ENCODE measurements at regions not wholly inside any gene's neighbourhood (a gene's known extent, or its start where the extent isn't known, plus 50 kb on each side); places are given as distances from the start of the nearest gene placed in this dataset.

DNA sequence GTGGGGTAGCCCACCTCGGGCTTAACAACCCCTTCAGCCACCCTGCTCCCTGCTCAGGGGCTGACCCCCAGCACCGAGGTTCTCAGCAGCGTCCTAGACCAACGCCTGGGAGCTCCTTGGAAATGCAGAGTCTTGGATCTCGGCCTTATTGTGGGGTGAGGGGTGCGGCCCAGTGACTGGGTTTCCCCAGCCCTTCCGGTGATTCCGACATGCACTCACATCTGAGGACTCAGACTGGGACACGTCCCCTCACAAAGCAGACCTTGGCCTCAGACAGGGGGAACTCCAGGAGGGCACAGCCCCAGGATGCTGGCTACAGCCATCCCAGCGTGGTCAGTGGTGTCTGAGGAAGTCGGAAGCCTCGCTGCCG, 117.7 kb downstream of the RFLNA start:
- H3K9me3 ChIP-seq: no peaks in the 10 kb centered on the region
- peaks cover 12% of the 10 kb centered on the region for H3K36me3 ChIP-seq
- DNase-seq (ENCODE audit: low spot score): peak; percentile 86
- peak overlapping the region; percentile 78 to 80 for H3K27ac ChIP-seq
- TF ChIP-seq, protein P1, sequence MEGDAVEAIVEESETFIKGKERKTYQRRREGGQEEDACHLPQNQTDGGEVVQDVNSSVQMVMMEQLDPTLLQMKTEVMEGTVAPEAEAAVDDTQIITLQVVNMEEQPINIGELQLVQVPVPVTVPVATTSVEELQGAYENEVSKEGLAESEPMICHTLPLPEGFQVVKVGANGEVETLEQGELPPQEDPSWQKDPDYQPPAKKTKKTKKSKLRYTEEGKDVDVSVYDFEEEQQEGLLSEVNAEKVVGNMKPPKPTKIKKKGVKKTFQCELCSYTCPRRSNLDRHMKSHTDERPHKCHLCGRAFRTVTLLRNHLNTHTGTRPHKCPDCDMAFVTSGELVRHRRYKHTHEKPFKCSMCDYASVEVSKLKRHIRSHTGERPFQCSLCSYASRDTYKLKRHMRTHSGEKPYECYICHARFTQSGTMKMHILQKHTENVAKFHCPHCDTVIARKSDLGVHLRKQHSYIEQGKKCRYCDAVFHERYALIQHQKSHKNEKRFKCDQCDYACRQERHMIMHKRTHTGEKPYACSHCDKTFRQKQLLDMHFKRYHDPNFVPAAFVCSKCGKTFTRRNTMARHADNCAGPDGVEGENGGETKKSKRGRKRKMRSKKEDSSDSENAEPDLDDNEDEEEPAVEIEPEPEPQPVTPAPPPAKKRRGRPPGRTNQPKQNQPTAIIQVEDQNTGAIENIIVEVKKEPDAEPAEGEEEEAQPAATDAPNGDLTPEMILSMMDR (IDR thresholded peaks at IDR 0.05): no peak
- H3K4me3 ChIP-seq: no peak overlapping the region
- H3K4me1 ChIP-seq: peaks cover 0 to 59% of the 10 kb centered on the region in 2 donors
- H3K27me3 ChIP-seq: no peaks in the 10 kb centered on the region

- H3K9me3 ChIP-seq: no peaks in the 10 kb centered on the region
- H3K4me3 ChIP-seq: no peak overlapping the region
- peaks cover 12% of the 10 kb centered on the region for H3K36me3 ChIP-seq
- H3K4me1 ChIP-seq: peaks cover 0 to 59% of the 10 kb centered on the region in 2 donors
- TF ChIP-seq, protein P1 (IDR thresholded peaks at IDR 0.05): no peak
- no peak for DNase-seq (ENCODE audit: low spot score)
- H3K27me3 ChIP-seq: no peaks in the 10 kb centered on the region
- peak overlapping the region; percentile 78 to 80 for H3K27ac ChIP-seq
Measured at GRCh38 chr12:124411953-124412645, 117.2 kb downstream of the RFLNA start.

DNA sequence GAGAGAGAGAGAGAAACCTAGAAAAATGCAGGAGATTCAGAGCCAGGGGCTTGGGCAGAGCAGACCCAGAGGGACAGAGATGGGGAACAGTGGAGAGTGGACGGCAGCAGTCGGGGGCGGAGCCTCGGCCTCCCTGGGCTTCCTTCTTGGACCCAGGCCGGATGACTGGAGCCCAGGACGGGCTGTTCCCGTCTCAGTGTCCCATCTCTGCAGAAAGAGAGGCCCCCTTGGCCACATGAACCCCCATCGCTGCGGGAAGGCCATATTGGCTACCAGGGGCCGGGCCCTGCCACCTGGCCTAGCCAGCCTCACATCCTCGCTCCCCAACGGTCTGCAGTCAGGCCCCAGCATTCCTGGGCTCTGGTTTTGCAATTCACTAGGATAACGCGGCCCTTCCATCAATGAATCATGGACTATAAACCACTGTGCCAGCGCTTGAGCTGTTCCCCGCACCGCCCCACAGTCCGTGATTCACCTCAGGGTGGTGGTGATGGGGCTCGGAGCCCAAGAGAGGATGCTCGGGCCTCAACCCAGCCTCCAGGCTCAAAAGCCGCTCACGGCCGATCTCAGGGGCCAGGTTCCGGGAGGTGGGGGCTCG, 116.5 kb downstream of the RFLNA start:
- H3K27ac ChIP-seq: peak overlapping the region; percentile 78 to 80
- H3K9me3 ChIP-seq: no peaks in the 10 kb centered on the region
- no peaks in the 10 kb centered on the region for H3K27me3 ChIP-seq
- DNase-seq (ENCODE audit: low spot score): peak; percentile 92
- H3K4me1 ChIP-seq: peaks cover 0 to 59% of the 10 kb centered on the region in 2 donors
- H3K36me3 ChIP-seq: peaks cover 15% of the 10 kb centered on the region
- TF ChIP-seq, protein P1 (IDR thresholded peaks at IDR 0.05): no peak
- H3K4me3 ChIP-seq: no peak overlapping the region

DNA sequence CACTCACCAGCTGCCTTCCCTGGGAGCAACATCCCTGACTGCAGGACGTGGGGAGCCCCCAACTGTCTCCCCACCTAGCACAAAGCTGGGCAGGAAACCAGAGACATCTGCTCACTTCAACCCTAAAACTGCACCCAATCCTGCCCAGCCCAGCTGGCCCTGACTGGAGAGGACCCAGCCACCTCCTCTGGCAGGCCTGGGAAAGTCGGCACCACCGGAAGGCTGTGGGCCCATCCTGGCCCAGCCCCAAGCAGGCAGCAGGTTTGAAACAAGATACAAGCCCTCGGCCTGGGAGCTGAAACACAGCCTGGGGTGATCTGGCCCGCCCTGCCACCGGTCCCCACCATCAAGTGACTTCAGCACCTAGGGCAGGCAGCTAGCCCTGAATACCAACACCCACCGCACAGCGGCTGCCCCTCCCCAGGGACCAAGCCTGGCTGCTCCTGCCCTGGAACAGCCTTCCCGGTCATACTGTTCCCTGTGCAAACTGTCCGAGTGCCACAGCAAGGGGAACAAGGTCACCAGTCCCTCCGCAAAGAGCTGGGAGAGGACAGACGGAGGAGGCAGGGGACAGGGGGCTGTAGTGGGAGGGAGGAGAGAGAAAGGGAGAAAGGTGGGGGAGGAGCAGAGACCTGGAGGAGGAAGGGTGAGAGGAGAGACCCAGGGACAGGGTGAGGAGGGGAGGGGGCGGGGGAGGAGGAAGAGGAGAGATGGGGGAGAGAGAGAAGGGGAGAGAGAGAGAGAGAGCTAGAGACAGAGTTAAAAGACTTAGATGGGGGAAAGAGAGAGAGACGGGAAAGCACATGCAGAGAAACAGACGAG, 115.7 kb downstream of the RFLNA start:
- Histone ChIP-seq H3K4me1 (peaks cover 0 to 59% of the 10 kb centered on the region in 2 donors), H3K27ac (peak overlapping the region; percentile 78 to 80), H3K9me3 (no peaks in the 10 kb centered on the region), H3K4me3 (no peak overlapping the region), H3K36me3 (peaks cover 15% of the 10 kb centered on the region), H3K27me3 (no peaks in the 10 kb centered on the region)
- TF ChIP-seq, protein P1 (IDR thresholded peaks at IDR 0.05): no peak
- DNase-seq (ENCODE audit: low spot score): no peak

DNA sequence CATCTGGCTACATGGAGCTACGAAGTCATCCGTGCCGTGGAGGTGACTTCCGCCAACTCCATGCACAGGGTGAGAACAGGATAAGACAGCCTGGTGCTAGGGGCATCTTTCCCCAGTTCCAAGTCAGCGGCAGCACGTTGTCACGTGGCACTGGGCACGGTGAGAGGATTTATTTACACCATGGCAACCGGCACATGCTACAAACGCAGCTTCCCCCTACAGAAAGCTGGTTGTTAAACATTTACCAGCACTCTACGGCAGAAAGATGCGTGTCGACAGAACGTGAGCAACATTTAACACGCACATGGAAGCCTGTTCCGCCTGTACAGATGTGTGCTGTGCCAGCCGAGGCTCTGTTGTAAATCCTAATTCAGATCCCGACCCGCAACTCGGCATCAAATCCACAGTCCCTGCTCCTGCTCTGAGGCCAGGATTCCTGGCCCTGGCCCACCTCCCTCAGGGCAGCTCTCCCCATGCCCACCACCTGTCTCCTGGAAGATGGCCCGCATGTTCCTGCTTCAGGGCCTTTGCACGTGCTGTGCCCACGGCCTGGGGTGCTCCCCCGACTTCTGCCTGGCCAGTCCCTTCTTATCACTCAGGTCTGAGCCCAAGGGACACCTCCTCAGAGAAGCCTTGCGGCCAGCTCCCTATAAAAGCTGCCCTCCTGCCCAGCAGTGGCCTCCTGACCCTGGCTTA, 114.1 kb downstream of the RFLNA start:
- Histone ChIP-seq H3K27me3 (no peaks in the 10 kb centered on the region), H3K27ac (peak overlapping the region; percentile 78 to 80), H3K4me1 (peaks cover 0 to 71% of the 10 kb centered on the region in 2 donors), H3K4me3 (no peak overlapping the region), H3K9me3 (no peaks in the 10 kb centered on the region), H3K36me3 (peaks cover 15% of the 10 kb centered on the region)
- DNase-seq (ENCODE audit: low spot score): no peak
- TF ChIP-seq, protein P1 (IDR thresholded peaks at IDR 0.05): no peak

All from right atrium auricular region (tissue), 2 donors.